ENCODE measurements at regions not wholly inside any gene's neighbourhood (a gene's known extent, or its start where the extent isn't known, plus 50 kb on each side); places are given as distances from the start of the nearest gene placed in this dataset.

- no peak overlapping the region for H2BK12ac ChIP-seq (ENCODE audit: low read depth, low read length)
- H3K36me3 ChIP-seq (ENCODE audit: control insufficient read depth in 2 of 4, insufficient read depth in 4 of 4, low read length in 3 of 4) = no peaks in the 10 kb centered on the region
- H3K4ac ChIP-seq (replicated peaks; ENCODE audit: insufficient read length, low read depth, low read length) = no peak overlapping the region
- no peak overlapping the region for H3K27ac ChIP-seq (ENCODE audit: low read depth, low read length)
- H3K23me2 ChIP-seq (ENCODE audit: low read depth, low read length) = no peaks in the 10 kb centered on the region
- H3K27me3 ChIP-seq (replicated peaks in 1 of 4; ENCODE audit: control insufficient read depth in 3 of 4, extremely low read depth in 1 of 4, insufficient read depth in 3 of 4, low read length in 3 of 4) = no peaks in the 10 kb centered on the region
- no peak overlapping the region for H3K4me3 ChIP-seq (ENCODE audit: extremely low read depth in 1 of 4, insufficient read depth in 2 of 4, low read depth in 3 of 4, low read length in 4 of 4)
- H2BK120ac ChIP-seq (replicated peaks; ENCODE audit: low read depth, low read length) = no peak overlapping the region
- H4K20me1 ChIP-seq (replicated peaks in 1 of 2; ENCODE audit: control insufficient read depth in 1 of 2, insufficient read depth in 2 of 2, low read length in 2 of 2) = no peaks in the 10 kb centered on the region
- H3K56ac ChIP-seq (replicated peaks; ENCODE audit: insufficient read length, low read depth, low read length) = no peak overlapping the region
- no peak overlapping the region for H4K91ac ChIP-seq (replicated peaks; ENCODE audit: insufficient read length, low read length)
- no peak overlapping the region for H3K18ac ChIP-seq (ENCODE audit: extremely low read depth, low read length)
- no peak overlapping the region for H3K4me2 ChIP-seq (ENCODE audit: insufficient read depth in 1 of 2, low read depth in 2 of 2, low read length in 2 of 2)
- H3K9ac ChIP-seq (replicated peaks in 1 of 4; ENCODE audit: extremely low read depth in 1 of 4, low read depth in 3 of 4, low read length in 3 of 4) = no peak overlapping the region
- H2BK20ac ChIP-seq (ENCODE audit: low read length) = no peak overlapping the region
- H3K9me3 ChIP-seq (ENCODE audit: insufficient read depth in 2 of 2, low read depth in 1 of 2, low read length in 1 of 2) = no peaks in the 10 kb centered on the region
- H3K79me2 ChIP-seq (ENCODE audit: control insufficient read depth in 1 of 2, insufficient read depth in 2 of 2, low read length in 2 of 2) = no peaks in the 10 kb centered on the region
- no peak overlapping the region for H2BK15ac ChIP-seq (ENCODE audit: low read length)
- WGBS, 2 experiments (ENCODE audit: extremely low coverage in 1 of 2, insufficient coverage in 1 of 2, insufficient read length in 1 of 2, insufficient replicate concordance in 2 of 2, low coverage in 1 of 2, low lambda C conversion rate in 2 of 2, missing lambda C conversion rate in 1 of 2) = 98% methylated on average over 3 of the region's 3 CpGs; no CpG with 5 or more reads in 1 of the 2 experiments
- no peak for TF ChIP-seq E2F6 (IDR thresholded peaks at IDR 0.05)
- no peak for TF ChIP-seq TCF12 (IDR thresholded peaks at IDR 0.05; ENCODE audit: low read depth, low read length)
- no peak for TF ChIP-seq SIX5 (IDR thresholded peaks at IDR 0.05; ENCODE audit: low read depth, low read length)
- no peak for TF ChIP-seq SP4 (IDR thresholded peaks at IDR 0.05; ENCODE audit: low read length)
- TF ChIP-seq TAF1 (IDR thresholded peaks at IDR 0.05; ENCODE audit: low read depth, low read length) = no peak
- TF ChIP-seq MAX (IDR thresholded peaks at IDR 0.05) = no peak
- TF ChIP-seq CBX5 (IDR thresholded peaks at IDR 0.05; ENCODE audit: low read depth, low read length) = no peak
- TF ChIP-seq MAFK (IDR thresholded peaks at IDR 0.05; ENCODE audit: low read depth, low read length) = no peak
- TF ChIP-seq EP300 (IDR thresholded peaks at IDR 0.05; ENCODE audit: borderline replicate concordance in 1 of 2, low read depth in 2 of 2, low read length in 2 of 2) = no peak
- no peak for TF ChIP-seq CBX8 (IDR thresholded peaks at IDR 0.05; ENCODE audit: borderline replicate concordance, low read depth, low read length)
- H3K23ac ChIP-seq (ENCODE audit: insufficient read length) = no peak overlapping the region
- no peak overlapping the region for H4K8ac ChIP-seq (ENCODE audit: extremely low read depth, insufficient read depth, low read length)
- DNase-seq (ENCODE audit: low read depth in 1 of 2, low spot score in 2 of 2) (no peak), FAIRE-seq (no peak)
- H3K79me1 ChIP-seq (ENCODE audit: low read depth, low read length) = no peaks in the 10 kb centered on the region
- H3K14ac ChIP-seq (ENCODE audit: insufficient read length) = no peak overlapping the region
- ChIA-PET POLR2A (ENCODE audit: partially characterized antibody) (no interaction called here), CTCF (ENCODE audit: partially characterized antibody) (interaction anchor here (1.4 kb wide), 1 partner anchor 75 kb away, joined by 4 read pairs; no protein-coding TSS in a partner anchor)
- H2AK5ac ChIP-seq (ENCODE audit: low read depth, low read length) = no peak overlapping the region
- peaks cover 0 to 3% (median 0%) of the 10 kb centered on the region in 4 experiments; a peak in 1 of 7 replicates for H3K4me1 ChIP-seq (replicated peaks in 1 of 4; ENCODE audit: control insufficient read depth in 3 of 4, insufficient read depth in 4 of 4, low read length in 3 of 4)
- H2AFZ ChIP-seq (ENCODE audit: low read length) = no peak overlapping the region
- H4K5ac ChIP-seq (ENCODE audit: insufficient read length, low read depth, low read length) = no peak overlapping the region
- no peak overlapping the region for H2BK5ac ChIP-seq (ENCODE audit: low read depth, low read length)
Observed at GRCh38 chr13:76796851-76797250, 89.4 kb downstream of the KCTD12 start.

Data from H1 (cell line).